Calu3 (cell line): ENCODE measurements at regions not wholly inside any gene's neighbourhood (a gene's known extent, or its start where the extent isn't known, plus 50 kb on each side); places are given as distances from the start of the nearest gene placed in this dataset.

Experiments used
- BruUV-seq: library from RNA; stranded (reverse); fragments of 400-500 nt; replicated peaks from 2 replicates; lab custom pipeline; 2021; lab: Mats Ljungman, UMichigan
- CTCF ChIA-PET: fragments of 300-600 bp; sonication (Branson Sonifier 250); formaldehyde crosslinking; loops from one replicate; lab custom pipeline; 2022; ENCODE audit warnings: antibody characterized with exemption; lab: Charles Lee
- DNase-seq: peaks from one replicate; pipeline ENCODE4 v3.0.0; 2022
- H3K27ac Mint-ChIP-seq: one replicate; pipeline ENCODE4 v1.8.0; 2022; ENCODE audit warnings: mixed read lengths; ENCODE audit not compliant: unreplicated experiment
- H3K27me3 Mint-ChIP-seq: one replicate; pipeline ENCODE4 v1.8.0; 2022; ENCODE audit warnings: mixed read lengths; ENCODE audit not compliant: unreplicated experiment
- H3K36me3 Mint-ChIP-seq: one replicate; pipeline ENCODE4 v1.8.0; 2022; ENCODE audit warnings: mild to moderate bottlenecking, moderate library complexity, mixed read lengths; ENCODE audit not compliant: insufficient read depth, unreplicated experiment
- H3K4me1 Mint-ChIP-seq: one replicate; pipeline ENCODE4 v1.8.0; 2022; ENCODE audit warnings: mild to moderate bottlenecking, low read depth, mixed read lengths; ENCODE audit not compliant: unreplicated experiment
- H3K4me3 Mint-ChIP-seq: one replicate; pipeline ENCODE4 v1.8.0; 2022; ENCODE audit warnings: mild to moderate bottlenecking, low read depth, moderate library complexity, mixed read lengths; ENCODE audit not compliant: unreplicated experiment
- H3K9me3 Mint-ChIP-seq: one replicate; pipeline ENCODE4 v1.8.0; 2022; ENCODE audit warnings: low read depth, mixed read lengths; ENCODE audit not compliant: unreplicated experiment
- CTCF ChIP-seq: fragments of 200-600 bp; IDR thresholded peaks from one replicate; pipeline ENCODE4 v1.8.0; 2022; ENCODE audit warnings: antibody characterized with exemption; ENCODE audit not compliant: unreplicated experiment
- intact Hi-C: fragments of 100-400 bp; cut with micrococcal nuclease; formaldehyde crosslinking; loops from one replicate; pipeline ENCODE4 v1.10.0; 2022; ENCODE audit not compliant: unreplicated experiment

GRCh38 chr9:82254646-82255367 is 266.2 kb downstream of the SPATA31D1 start:
- BruUV-seq, result no TSS peak
- H3K27me3 Mint-ChIP-seq, result no peaks in the 10 kb centered on the region
- H3K4me3 Mint-ChIP-seq, result no peak overlapping the region
- CTCF ChIA-PET, result no interaction called here
- DNase-seq, result no peak
- no peak for TF ChIP-seq CTCF
- no peak overlapping the region for H3K27ac Mint-ChIP-seq
- H3K4me1 Mint-ChIP-seq, result no peaks in the 10 kb centered on the region
- no peaks in the 10 kb centered on the region for H3K9me3 Mint-ChIP-seq
- H3K36me3 Mint-ChIP-seq, result no peaks in the 10 kb centered on the region
- intact Hi-C loops, result no loop called here

GRCh38 chr9:82255481-82256176 is 267.1 kb downstream of the SPATA31D1 start:
- H3K36me3 Mint-ChIP-seq, result no peaks in the 10 kb centered on the region
- no peaks in the 10 kb centered on the region for H3K9me3 Mint-ChIP-seq
- intact Hi-C loops, result no loop called here
- H3K4me3 Mint-ChIP-seq, result no peak overlapping the region
- no peaks in the 10 kb centered on the region for H3K27me3 Mint-ChIP-seq
- CTCF ChIA-PET, result no interaction called here
- no TSS peak for BruUV-seq
- H3K4me1 Mint-ChIP-seq, result no peaks in the 10 kb centered on the region
- no peak overlapping the region for H3K27ac Mint-ChIP-seq
- TF ChIP-seq CTCF, result no peak
- DNase-seq, result no peak

GRCh38 chr9:82260691-82261090 is 272.1 kb downstream of the SPATA31D1 start:
- TF ChIP-seq CTCF, result no peak
- no peaks in the 10 kb centered on the region for H3K36me3 Mint-ChIP-seq
- no peak overlapping the region for H3K27ac Mint-ChIP-seq
- H3K4me1 Mint-ChIP-seq, result no peaks in the 10 kb centered on the region
- intact Hi-C loops, result no loop called here
- H3K4me3 Mint-ChIP-seq, result no peak overlapping the region
- DNase-seq, result no peak
- BruUV-seq, result no TSS peak
- H3K27me3 Mint-ChIP-seq, result no peaks in the 10 kb centered on the region
- CTCF ChIA-PET, result no interaction called here
- no peaks in the 10 kb centered on the region for H3K9me3 Mint-ChIP-seq

- no peaks in the 10 kb centered on the region for H3K36me3 Mint-ChIP-seq
- no peak overlapping the region for H3K27ac Mint-ChIP-seq
- DNase-seq, result no peak
- CTCF ChIA-PET, result no interaction called here
- H3K4me1 Mint-ChIP-seq, result no peaks in the 10 kb centered on the region
- no TSS peak for BruUV-seq
- TF ChIP-seq CTCF, result no peak
- no peak overlapping the region for H3K4me3 Mint-ChIP-seq
- intact Hi-C loops, result no loop called here
- H3K27me3 Mint-ChIP-seq, result no peaks in the 10 kb centered on the region
- no peaks in the 10 kb centered on the region for H3K9me3 Mint-ChIP-seq
Observed at GRCh38 chr9:82263619-82264018, 275.0 kb downstream of the SPATA31D1 start.
